ENCODE measurements at regions not wholly inside any gene's neighbourhood (a gene's known extent, or its start where the extent isn't known, plus 50 kb on each side); places are given as distances from the start of the nearest gene placed in this dataset.

DNA sequence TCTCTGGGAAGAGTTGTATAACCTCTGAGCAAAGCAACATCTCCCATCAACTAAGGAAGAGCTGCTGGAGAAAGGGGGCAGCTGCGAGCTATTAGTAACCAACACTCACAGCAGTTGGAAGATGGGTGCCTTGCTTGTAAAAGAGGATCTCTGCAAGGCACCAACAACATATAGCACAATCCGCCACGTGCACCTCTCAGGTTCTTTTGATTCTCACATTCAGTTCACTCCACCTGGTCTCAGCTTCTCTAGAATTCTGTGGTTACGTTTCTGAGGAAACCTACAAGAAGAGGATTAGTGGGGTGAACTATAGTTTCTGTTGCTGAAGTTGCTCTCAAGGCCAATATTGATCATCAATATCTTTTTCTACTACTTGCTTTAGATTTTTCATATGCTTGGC is 117.1 kb downstream of the RPS24 start:
- intact Hi-C loops (cut with DNase I, micrococcal nuclease): no loop called here

DNA sequence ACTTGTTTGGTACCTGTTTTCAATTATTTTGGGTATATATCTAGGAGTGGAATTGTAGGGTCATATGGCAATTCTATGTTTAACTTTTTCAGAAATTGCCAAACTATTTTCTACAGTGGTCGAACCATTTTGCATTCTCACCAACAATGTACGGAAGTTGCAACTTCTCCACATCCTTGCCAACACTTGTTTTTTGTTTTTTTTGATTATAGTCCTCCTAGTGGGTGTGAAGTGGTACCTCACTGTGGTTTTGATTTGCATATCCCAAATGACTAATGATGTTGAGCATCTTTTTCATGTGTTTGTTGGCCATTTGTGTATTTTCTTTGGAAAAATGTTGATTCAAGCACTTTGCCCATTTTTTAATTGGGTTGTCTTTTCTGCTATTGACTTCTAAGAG is 122.1 kb downstream of the RPS24 start:
- DNase-seq: no peak
- intact Hi-C loops (cut with DNase I, micrococcal nuclease): no loop called here
- ATAC-seq: no peak

More for the DNA sequence above, 117.1 kb downstream of the RPS24 start:
- no peak for ATAC-seq
- no peak for DNase-seq

DNA sequence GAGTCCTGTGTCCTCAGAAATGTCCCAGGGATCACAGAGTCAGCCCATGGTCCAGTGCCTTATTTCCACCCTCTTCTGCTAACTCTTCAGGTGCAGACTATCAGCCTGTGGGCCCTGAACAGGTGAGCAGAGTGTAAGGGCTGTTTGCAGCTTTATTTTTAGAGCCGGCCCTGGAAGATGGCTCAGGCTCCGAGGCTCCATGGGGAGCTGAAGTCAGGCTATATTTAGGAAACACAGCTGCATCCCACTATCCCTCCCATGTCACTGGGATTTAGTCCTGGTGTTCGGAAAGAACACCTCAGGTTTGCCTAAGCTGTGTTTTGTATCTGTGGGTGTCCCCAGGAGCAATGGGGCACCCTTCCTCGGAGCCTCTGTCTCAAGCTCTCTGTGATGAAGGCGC is 126.9 kb downstream of the RPS24 start:
- no peak for ATAC-seq
- intact Hi-C loops (cut with DNase I, micrococcal nuclease): no loop called here

DNA sequence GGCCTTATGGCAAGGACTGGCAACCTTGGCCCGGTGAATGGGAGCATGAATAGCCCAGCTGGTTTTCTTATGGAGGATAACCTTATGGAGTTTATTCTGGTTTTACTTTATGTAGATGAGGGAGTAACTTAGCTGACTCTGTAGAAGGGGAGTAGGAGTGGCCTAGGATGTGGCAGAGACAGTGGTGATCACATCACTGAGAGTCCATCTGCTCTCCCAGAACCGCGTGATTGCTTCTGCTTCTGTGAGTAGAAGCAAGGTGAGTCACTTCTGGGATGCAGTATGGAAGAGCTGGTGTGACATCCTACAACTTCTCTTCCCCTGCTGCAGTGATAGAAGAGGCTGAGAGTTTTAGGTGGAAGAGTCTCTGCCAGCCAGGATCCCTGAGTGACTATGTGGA is 129.2 kb downstream of the RPS24 start:
- ATAC-seq (no peak), DNase-seq (no peak)
- intact Hi-C loops (cut with DNase I, micrococcal nuclease): no loop called here

More for the DNA sequence above, 126.9 kb downstream of the RPS24 start:
- no peak for DNase-seq

DNA sequence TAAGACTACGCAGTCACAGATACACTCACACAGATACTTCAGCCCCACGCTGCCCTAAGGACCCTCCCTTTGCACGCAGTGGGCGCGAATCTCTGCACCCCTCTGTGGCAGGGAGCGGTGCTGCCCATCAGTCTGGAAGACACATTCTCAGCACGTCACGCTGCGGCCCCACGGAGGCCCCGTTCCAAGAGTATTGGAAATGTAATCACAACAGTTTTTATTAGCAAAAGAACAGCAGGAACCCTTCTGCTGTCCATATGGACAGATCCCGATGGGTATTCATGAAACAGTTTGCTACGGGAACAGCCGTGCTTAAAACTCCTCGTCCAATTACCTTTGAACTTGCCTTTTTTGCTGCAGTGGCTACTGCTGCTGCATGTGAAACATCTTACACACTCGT is 131.0 kb downstream of the RPS24 start:
- no peak for ATAC-seq
- intact Hi-C loops (cut with DNase I, micrococcal nuclease): no loop called here
- no peak for DNase-seq

DNA sequence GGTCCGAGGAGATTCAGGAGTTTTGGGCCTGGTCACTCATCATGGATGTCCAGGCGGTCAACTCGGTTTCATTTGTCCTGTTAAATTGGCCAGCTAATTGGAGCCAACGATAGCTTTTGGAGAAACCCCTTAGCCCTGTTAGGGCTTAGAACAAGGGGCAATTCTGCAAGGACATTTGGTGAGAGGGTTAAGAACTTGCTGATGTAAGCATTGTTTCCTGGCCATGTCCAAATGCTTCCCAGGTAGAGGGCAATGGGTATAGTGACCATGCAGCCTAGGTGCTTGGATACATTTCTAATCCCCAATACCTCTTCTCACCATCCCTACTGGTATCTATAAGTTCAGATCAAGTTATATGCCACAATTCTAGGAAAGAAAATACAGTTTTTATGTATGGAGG is 131.5 kb downstream of the RPS24 start:
- intact Hi-C loops (cut with DNase I, micrococcal nuclease): no loop called here

DNA sequence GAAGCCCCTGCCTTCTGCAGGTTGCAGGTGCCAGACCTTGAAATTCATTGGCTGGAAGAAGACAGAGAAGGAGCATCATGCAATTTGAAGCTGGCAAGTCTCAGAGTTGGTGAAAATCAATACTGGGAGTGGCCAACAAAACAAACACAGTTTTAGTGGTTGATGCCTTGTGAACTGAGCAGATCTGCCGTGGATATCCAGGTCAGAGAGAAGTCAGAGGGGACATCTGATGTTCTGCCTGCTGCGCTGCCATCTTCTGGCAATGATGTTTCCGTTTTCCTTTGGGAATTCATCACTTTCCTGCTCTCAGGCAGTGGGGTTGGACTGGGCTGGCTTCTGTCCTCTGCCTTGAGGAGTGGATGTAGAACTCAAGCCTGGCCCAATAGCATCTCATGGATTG is 132.0 kb downstream of the RPS24 start:
- intact Hi-C loops (cut with DNase I, micrococcal nuclease): no loop called here
- no peak for DNase-seq
- peak; percentile 35 for ATAC-seq

More for the DNA sequence above, 131.5 kb downstream of the RPS24 start:
- ATAC-seq (no peak), DNase-seq (no peak)

DNA sequence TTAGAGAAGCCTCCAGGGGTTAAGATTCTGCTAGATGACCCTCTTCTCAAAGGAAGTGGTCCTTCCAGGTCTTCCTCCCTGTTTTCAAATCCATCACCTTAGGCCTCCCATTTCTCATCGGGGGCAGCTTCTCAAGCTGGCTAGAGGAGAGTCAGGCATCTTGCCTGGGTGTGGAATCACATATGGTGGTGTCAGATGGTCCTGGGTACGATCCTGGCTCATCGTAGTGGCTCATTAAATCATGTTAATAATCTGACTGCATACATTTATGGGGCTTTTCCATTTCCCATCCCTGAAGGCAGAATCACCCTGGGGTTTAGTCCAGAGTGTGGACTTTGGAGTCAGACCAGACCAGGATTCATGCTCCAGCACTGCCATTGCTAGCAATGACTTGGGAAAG is 132.6 kb downstream of the RPS24 start:
- ATAC-seq (no peak), DNase-seq (no peak)
- intact Hi-C loops (cut with DNase I, micrococcal nuclease): no loop called here

DNA sequence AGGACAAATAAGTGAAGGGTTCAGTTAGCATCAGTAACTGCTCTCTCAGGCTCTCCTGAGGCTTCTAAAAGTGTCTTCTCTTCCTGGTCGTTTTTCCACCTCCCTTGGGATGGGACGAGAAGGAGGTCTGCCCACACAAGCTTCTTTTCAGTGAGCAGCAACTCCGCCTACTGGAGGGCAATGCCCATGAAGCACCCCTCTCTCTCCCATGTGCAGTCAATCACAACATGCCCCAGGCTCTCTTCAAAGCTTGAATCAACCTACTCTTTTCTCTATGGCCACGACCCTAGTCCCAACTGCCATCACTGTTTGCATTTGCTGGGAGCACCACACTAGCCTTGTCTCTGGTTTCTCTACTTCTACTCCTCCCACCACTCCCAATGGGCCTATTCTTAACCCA is 135.6 kb downstream of the RPS24 start:
- ATAC-seq (no peak), DNase-seq (no peak)
- intact Hi-C loops (cut with DNase I, micrococcal nuclease): no loop called here

DNA sequence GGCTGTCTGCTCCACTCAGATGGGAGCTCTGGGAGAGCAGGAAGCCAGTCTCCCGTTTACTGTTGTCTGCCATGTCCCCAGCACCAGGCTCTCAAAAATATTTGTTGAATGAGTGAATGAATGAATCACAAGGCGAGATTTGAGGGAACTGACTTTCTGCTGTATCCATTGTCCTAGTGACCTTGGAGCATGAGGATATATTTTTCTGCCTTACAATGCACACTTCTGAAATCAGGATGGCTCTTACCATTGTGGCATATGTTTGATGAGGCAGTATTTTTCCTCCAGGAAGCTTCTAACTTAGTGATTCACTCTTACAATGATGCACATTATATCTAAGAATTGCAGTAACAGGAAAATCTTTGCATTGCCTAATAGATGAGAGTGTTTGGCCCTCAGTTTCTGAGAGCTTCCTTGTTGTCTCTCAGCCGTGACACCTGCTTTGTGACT is 136.4 kb downstream of the RPS24 start:
- intact Hi-C loops (cut with DNase I, micrococcal nuclease): no loop called here
- DNase-seq (no peak), ATAC-seq (no peak)

DNA sequence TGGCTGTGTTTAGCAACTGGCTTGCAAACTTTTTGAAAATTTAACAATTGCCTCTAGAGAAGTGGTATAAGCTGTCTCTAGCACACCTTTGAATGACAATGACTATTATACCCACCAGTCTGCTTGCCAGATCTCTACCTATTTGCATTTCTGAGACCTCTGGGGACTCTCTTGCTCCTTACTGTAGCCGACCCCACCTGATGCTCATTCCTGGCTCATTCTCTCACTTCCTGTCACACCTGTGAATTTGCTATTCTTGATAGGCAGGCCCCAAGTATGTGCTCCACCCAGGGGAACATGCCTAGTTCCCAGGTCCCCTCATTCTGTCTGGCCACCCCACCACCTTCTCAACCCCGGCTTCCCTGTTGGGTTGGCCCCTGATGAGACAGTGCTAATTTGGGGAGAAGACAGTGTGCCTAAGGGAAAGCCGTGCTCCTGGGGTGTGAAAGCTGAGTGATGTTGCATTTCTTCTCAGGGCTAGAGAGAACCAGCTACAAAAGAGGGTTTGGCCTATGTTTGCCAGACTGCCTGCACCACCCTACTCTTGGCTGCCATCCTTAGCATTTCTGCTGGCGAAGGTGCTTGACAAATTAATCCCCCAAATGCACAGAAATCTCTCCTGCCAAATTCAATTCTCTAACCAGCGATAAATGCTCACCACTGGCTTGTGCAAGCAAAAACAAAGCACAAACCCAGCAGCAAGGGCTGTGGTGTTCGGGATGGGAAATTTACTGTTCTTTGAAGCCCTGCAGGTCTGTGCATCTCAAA is 138.2 kb downstream of the RPS24 start:
- DNase-seq (no peak), ATAC-seq (no peak)
- intact Hi-C loops (cut with DNase I, micrococcal nuclease): no loop called here

DNA sequence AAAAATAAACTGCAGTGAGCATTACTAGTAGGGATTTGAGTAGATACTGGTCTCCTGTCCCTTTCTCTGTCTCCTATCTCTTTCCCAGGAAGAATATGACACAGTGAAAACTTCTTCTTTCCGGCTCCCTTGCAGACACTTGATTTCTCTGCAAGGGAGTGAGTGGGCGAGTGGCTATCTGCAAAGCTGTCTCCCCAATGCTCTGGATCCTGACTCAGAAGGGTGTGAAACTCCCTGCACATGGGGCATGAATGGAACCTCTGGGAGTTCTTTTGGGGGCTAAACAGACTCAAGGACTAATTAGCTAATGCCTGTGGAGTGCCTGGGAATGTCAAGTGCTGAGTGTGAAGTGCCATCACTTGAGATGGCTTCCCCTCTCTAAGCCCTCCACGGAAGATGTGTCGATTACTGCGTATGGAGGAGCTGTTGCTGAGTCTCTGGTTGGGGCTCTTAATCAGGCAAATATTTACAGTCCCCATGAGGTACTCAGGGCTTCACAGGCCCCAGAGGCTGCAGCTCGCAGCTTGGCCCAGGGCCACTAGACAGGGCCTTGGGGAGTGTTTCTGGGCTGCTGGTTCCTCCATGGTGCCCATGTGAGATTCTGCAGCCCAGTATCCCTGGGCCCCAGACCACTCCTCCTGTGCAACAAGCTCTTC is 139.8 kb downstream of the RPS24 start:
- ATAC-seq (no peak), DNase-seq (no peak)
- intact Hi-C loops (cut with DNase I, micrococcal nuclease): no loop called here

DNA sequence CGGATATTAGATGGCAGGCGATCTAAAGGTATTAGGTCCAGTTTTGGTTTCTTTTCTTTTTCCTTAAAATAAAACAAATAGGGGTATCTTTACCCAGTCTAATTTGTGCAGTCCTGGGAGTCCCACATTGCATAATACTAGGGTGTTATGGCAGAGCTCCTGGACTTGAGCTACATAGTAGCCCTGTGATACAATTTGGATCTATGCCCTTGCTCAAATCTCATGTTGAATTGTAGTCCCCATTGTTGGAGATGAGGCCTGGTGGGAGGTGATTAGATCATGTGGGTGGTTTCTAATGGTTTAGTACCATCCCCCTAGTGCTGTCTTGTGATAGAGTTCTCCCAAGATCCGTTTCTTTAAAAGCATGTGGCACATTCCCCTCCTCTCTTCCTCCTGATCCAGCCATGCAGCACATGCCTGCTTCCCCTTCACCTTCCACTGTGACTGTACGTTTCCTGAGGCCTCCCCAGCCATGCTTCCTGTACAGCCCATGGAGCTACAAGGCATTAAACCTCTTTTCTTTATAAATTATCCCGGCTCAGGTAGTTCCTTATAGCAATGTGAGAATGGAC is 141.9 kb downstream of the RPS24 start:
- DNase-seq (no peak), ATAC-seq (no peak)
- intact Hi-C loops (cut with DNase I, micrococcal nuclease): no loop called here

DNA sequence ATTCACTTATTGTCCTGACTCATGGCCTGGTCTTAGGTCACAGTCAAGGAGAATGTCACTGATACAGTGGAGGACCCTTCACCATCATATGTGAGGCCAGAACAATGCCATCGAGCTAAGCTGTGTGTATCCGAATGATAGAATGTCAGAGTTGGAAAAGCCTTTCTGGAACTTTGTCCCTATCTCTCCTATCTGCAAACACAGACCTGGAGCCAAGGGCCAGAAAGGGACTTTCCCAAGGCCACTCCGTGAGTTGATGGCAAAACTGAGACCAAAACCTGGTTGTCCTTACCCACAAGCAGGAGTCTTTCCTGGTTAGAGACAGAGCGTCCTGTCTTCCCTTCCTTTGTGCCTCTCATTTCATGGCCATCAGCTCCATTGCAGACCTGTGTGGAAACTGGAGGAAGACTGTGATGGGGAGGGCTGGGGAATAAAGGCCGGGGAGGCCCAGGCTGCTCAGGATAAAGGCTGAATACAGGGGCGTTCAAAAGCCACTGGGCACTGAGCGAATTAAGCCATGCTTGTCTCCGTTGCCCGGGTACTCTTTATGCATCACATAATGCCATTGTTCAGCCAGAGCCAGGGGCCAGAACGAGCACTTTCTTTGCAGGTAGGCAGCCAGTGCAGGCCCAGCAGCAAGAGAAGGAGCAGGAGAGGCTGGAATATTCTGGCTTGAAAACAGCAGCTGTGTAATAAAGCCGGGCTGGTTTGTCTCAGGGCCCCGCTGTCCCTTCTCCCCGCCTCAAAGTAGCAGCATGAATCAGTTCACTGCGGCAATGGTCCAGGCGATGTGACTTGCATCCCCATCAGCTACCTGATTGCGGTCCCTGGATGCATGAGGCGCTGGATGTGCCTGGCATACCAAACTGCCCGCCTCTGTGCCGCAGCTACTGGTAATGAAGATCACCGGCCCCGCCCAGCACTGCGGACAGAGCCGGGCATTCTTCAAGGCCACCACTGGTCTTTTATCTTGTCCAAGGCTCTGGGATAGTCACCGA is 143.0 kb downstream of the RPS24 start:
- ATAC-seq: no peak
- no peak for DNase-seq
- intact Hi-C loops (cut with DNase I, micrococcal nuclease): no loop called here

DNA sequence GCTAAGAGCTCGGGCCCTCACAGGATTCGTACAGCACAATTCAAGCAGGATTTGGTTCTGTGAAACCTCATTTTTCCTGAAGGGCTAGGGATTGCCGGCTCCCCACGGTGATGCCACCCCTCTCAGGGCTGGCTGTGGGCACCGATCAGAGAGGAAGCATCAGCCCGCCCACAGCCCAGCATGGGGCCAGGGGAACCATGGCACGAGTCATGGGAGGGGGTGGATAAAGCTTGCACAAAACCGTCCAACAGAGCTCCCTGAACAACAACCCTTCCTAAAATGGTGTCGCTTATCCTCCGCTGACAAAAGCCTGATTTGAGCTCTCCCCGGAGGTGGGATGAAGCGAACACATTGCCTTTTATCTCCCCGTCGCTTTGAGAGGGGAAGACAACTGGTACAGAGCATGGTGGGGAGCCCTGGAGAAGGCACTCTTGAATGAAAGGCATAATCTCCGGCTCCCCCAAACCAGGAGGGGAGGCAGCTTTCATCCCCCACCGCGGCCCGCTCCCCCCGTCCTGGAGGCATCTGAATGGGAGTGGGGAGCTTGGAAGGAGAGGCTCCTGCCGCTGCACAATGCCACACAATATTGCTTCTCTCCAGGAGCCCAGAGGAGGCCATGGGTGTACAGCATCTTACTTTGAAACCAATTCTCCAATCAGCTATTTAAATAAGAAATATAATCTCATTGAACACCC is 144.0 kb downstream of the RPS24 start:
- DNase-seq: no peak
- intact Hi-C loops (cut with DNase I, micrococcal nuclease): no loop called here
- no peak for ATAC-seq

DNA sequence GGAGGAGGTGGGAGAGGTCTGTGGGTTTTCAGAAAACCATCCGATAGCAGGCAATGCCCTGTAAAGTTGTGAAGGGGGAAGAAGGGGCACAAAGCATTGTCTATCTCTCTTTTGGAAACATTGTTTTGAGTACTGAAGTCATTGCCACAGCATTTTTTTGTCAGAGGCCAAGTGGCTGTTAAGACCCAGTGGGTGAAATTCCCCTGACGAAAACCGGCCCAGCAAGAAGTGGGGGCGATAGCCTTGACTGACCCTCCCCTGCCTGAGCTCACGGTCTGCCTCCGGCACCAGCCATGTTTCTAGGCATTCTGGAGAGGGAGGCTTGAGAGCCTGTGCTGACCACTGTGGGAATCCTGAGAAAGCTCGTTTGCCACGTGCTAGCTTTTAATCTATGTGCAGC is 144.7 kb downstream of the RPS24 start:
- intact Hi-C loops (cut with DNase I, micrococcal nuclease): no loop called here
- no peak for ATAC-seq
- no peak for DNase-seq

DNA sequence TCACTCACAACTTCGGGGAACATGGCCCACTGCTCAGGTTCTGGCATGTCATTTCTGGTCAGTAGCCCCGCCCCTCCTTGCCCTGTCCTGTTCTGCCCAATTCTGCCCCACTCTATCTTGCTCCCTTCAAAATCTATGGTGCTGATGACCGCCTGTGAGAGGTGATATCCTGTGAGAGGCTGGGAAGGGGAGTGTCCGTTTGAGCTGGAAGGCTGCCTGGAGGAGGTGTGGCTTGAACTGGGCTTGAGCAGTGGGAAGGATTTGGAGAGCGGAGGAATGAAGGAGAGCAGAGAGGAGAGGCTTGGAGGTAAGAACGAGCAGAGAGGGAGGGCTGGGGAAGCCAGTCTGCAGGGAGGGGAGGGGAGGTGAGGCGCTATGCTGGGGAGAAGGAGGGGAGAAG is 145.3 kb downstream of the RPS24 start:
- ATAC-seq (no peak), DNase-seq (no peak)
- intact Hi-C loops (cut with DNase I, micrococcal nuclease): no loop called here

DNA sequence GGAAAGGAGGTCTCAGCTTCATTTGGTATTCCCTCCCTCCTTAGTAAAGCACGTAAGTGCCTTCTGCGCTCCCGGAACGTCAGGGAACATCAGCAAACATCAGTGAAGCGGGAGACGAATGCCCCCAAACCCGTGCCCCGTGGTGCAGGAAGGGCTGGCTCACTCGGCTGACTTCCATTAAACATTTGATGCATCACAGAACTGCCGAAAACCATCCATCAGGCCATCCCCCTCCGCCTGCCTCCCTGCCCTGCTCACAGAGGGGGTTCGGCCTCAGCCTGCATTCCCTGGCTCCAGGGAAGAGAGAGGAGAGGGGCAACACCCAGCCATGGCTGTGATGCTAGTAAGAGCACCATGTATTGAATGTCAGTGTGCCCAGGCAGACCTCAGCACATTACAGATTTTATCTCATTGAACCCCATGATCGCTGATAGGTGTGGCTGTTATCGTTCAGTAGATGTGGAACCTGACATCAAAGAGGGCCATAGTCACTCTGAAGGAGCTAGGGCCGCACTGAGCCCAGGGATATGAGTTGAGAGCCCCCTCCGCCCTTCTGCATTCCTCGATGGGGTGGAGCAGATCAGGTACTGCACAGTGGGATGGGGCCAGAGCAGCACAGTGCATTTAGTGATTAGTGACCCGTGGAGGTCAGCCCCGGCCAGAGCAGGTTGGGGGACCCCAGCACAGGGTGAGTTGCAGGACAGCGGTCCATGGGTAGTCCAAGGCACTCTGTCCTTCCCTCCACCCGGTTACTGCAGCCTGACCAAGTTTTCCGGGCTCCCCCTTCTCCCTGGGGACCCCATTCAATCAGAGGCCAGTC is 146.4 kb downstream of the RPS24 start:
- DNase-seq (no peak), ATAC-seq (no peak)
- intact Hi-C loops (cut with DNase I, micrococcal nuclease): no loop called here
